Colon (tissue), 2 donors: ENCODE measurements at regions not wholly inside any gene's neighbourhood (a gene's known extent, or its start where the extent isn't known, plus 50 kb on each side); places are given as distances from the start of the nearest gene placed in this dataset.
"Not testable (repeated sequence)": the region's sequence is repeated elsewhere in the genome, so short reads cannot be mapped to it uniquely, and the experiment has no call there.

Source experiments
- FAIRE-seq: peaks from 2 replicates; lab custom pipeline; 2012; peaks lifted over from hg19 to GRCh38; lab: Jason Lieb, UNC
- donor health status: control.
- donor health status: control.

DNA sequence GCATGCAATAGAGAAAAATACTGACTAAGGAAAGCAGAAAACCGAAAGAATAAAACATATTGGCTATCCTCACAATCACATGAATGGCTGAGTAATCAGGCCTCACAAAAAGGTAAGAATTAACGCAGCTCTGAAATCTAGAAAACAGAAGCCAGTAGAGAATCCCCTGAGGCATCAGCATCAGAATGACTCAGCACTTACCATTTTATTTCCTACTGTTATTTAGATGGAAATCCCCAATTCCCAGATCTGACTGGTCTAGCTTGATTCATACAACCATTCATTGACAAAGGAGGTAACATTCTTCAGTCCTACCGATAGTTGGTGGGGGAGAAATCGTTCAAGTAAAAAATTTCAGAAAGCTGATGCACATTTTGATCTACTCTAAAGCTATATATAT lies 1408.4 kb upstream of the WWC1 start:
- FAIRE-seq: no peak

DNA sequence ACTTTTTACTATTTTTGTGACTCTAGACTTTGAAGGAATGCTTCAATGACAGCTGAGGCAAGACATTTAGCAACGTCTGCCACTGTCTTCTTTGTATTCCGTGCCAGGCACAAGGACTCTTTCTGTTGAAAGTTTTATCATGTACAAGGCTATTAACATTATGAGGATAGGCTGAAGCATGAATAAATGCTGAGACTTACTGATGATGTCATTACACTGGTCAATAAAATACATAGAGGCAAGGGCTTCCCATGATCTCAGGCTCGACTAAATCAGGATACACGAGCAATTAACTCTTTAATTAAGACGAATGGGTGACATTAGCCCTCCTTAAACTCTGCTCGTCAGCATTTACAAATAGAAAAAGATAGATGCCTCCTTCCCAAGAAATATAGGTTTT lies 1393.3 kb upstream of the WWC1 start:
- FAIRE-seq: no peak

DNA sequence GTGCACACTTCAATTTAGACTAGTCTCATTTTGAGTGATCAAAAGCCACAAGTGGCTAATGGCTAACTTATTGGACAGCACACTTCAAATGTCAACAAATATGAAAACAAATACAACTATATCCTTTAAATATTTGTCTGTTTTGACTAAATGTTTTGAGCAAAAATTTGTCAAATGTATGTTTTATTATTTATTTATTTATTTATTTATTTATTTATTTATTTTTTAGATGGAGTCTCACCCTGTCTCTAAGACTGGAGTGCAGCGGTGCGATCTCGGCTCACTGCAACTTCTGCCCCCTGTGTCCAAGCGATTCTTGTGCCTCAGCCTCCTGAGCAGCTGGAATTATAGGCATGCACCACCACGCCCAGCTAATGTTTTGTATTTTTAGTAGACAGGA lies 1392.1 kb upstream of the WWC1 start:
- FAIRE-seq: no peak

DNA sequence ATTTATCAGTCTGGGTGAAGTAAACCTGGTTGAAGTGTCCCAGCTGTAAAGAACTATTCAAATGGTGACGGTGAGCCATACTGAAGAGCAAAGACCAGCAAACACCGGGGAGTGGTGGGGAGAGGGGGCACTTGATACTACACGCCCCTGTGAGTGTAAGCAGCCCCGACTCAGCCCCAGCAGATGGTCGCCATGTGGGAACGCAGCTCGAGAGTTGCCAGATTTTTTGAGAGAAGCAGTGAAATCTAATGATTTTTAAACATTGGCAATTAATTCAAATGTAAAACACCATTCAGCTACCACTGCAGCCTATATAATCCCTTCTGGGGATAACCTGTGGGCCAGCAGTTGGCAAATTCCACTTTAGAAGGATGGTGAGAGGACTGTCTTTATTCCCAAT lies 1386.9 kb upstream of the WWC1 start:
- FAIRE-seq: no peak

- no peak for FAIRE-seq
Observed at GRCh38 chr5:166906991-166907713, 1384.3 kb upstream of the WWC1 start.

DNA sequence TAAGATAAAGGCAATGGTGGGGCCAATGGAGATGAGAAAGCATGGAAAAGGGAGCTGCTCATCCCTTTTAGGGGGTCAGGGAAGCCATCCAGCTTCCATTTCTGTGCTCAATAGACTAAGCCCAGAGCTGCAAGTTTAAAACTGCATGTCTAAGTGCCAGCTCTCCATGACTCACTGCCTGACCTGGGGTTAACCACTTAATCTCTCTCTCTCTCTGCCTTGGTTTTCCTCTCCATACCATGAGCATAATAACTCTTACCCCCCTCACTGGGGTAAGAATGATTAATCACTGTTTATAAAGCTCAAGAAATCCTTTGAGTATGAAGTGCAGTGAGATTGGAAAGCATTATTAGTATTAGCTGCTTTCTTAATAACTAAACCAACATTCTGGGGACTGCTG lies 1382.4 kb upstream of the WWC1 start:
- FAIRE-seq: no peak

- FAIRE-seq: no peak
Observed at GRCh38 chr5:166909926-166910325, 1381.5 kb upstream of the WWC1 start.

GRCh38 chr5:166910995-166911394 lies 1380.5 kb upstream of the WWC1 start:
- FAIRE-seq: no peak

- FAIRE-seq: no peak
Observed at GRCh38 chr5:166916021-166916420, 1375.4 kb upstream of the WWC1 start.

DNA sequence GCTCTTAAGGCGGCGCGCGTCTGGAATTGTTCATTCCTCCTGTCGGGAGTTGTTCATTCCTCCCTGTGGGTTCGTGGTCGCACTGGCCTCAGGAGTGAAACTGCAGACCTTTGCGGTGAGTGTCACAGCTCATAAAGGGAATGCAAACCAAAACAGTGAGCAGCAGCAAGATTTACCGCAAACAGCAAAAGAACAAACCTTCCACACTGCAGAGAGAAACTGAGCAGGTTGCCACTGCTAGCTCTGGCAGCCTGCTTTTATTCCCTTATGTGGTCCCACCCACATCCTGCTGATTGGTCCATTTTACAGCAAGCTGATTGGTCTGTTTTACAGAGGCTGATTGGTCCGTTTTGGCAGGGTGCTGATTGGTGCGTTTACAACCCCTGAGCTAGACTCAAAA lies 1365.3 kb upstream of the WWC1 start:
- no peak for FAIRE-seq

DNA sequence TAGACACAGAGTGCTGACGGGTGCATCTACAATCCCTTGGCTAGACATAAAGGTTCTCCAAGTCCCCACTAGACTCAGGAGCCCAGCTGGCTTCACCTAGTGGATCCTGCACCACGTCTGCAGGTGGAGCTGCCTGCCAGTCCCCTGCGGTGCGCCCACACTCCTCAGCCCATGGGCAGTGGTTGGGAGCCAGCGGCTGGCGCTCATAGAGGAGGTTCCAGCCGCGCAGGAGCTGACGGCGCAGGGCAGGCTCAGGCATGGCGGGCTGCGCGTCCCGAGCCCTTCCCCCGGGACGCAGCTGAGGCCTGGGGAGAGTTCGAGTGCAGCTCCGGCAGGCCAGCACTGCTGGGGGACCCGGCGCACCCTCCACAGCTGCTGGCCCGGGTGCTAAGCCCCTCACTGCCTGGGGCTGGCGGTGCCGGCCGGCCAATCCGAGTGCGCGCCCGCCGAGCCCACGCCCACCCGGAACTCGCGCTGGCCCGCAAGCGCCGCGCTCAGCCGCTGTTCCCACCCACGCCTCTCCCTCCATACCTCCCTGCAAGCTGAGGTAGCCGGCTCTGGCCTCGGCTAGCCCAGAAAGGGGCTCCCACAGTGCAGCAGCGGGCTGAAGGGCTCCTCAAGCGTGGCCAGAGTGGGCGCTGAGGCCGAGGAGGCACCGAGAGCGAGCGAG lies 1364.5 kb upstream of the WWC1 start:
- not testable (repeated sequence) for FAIRE-seq

- FAIRE-seq: no peak
Observed at GRCh38 chr5:166936351-166936750, 1355.1 kb upstream of the WWC1 start.

- FAIRE-seq: no peak
Observed at GRCh38 chr5:166938071-166938470, 1353.4 kb upstream of the WWC1 start.

- no peak for FAIRE-seq
Observed at GRCh38 chr5:166942948-166943347, 1348.5 kb upstream of the WWC1 start.

DNA sequence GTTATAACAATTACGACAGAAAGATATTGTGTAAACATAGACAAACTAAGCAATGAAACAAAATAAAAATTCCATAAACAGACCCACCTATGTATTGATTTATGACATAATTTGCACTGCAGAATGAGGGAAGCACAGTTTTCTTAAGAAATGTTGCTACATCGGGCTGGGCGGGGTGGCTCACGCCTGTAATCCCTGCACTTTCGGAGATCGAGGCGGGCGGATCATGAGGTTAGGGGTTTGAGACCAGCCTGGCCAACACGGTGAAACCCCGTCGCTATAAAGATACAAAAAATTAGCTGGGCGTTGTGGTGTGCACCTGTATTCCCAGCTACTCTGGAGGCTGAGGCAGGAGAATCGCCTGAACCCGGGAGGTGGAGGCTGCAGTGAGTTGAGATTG lies 1344.4 kb upstream of the WWC1 start:
- FAIRE-seq: no peak

GRCh38 chr5:166948679-166949078 lies 1342.8 kb upstream of the WWC1 start:
- no peak for FAIRE-seq

- FAIRE-seq: no peak
Observed at GRCh38 chr5:166952048-166952447, 1339.4 kb upstream of the WWC1 start.

DNA sequence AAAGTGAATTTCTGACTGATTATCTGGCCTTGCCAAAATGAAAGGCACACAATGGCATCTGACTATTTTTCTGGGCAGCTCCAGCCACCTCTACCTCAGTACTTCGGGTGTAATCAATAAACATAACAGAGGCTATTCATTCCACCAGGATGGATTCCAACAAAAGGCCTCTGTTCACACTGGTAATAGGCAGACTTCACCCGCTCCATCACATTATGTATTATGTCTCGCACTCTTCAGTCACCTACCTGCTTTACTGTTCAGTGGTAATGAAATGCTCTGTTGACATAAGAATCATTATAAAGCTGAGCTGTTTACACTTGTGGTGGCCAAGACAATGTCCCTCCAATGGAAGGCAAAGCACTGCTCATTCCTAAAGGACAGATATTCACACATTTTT lies 1333.7 kb upstream of the WWC1 start:
- no peak for FAIRE-seq

DNA sequence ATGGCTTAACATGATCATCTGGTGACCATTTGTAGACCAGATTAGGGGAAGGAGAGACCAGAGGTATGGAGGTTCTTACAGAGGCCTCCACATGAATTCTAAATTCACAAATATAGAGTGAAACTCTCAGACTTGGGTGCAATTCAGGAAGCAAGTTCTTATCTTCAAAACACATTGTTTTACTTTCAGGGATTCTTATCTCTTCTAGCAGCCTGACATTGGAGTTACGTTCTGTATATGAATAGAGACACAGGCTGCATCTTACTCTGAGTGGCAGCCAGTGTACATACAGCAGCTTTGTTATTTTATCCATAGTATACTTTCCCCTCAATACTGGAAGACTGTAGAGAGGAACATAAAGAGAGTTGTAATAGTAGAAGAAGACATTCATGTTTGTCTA lies 1331.7 kb upstream of the WWC1 start:
- FAIRE-seq: no peak

DNA sequence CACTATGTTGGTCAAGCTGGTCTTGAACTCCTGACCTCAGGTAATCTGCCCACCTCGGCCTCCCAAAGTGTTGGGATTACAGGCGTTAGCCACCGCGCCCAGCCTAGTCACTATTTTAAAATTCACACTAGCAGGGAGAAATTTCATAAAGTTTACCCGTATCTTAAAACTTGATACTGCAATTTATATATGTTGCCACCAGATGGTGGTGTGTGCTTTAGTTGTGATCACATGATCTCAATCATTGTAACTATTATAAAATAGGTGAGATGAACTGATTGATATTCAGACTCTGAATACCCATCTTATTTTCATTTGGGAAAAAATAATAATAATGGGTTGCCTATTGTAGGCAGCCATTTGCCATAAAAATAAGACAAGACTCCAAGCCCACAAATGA lies 1330.4 kb upstream of the WWC1 start:
- FAIRE-seq: no peak

GRCh38 chr5:166961913-166962312 lies 1329.5 kb upstream of the WWC1 start:
- FAIRE-seq: no peak

GRCh38 chr5:166962461-166962860 lies 1329.0 kb upstream of the WWC1 start:
- FAIRE-seq: no peak

DNA sequence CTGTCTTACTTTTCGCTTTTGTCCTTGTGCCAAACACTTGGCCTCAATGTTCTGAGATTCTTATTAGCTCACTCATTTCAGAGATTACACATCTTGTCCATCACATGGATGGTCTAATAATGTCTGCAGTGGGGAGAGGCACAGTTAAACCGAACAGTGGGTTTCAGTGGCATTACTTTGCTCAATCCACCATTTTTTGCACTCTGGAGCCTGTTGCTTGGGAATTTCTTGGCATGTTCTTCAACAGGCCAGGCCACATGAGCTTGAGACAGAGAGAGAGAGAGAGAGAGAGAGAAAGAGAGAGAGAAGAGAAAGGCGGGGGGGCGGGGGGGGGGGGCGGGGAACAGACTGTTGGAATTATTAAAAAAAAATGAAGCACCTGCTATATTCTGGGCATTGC lies 1327.8 kb upstream of the WWC1 start:
- no peak for FAIRE-seq

GRCh38 chr5:166977911-166978422 lies 1313.5 kb upstream of the WWC1 start:
- FAIRE-seq: no peak
